SK-N-SH (cell line): ENCODE measurements at regions not wholly inside any gene's neighbourhood (a gene's known extent, or its start where the extent isn't known, plus 50 kb on each side); places are given as distances from the start of the nearest gene placed in this dataset.

Source experiments
- CTCF ChIA-PET: fragments of 300-600, 350-600 bp; formaldehyde crosslinking; extraction: SDS; loops from one replicate; lab custom pipeline; 2021; lab: Yijun Ruan, JAX
- POLR2A ChIA-PET: fragments of 350-600 bp; sonication (Branson Sonifier 250); formaldehyde crosslinking; extraction: SDS; loops from one replicate; lab custom pipeline; 2020; ENCODE audit warnings: antibody characterized with exemption, inconsistent platforms; lab: Yijun Ruan, JAX
- DNase-seq: peaks from one replicate; pipeline ENCODE4 v3.0.0; 2012
- H2AFZ ChIP-seq: fragments of 200-600 bp; sonication (generic); 2 replicates; pipeline ENCODE4 v1.8.1; 2016; ENCODE audit warnings: antibody characterized with exemption, mild to moderate bottlenecking, low read depth
- H3F3A ChIP-seq: fragments of 200-600 bp; sonication (generic); replicated peaks from 2 replicates; pipeline ENCODE3; 2016; ENCODE audit warnings: antibody characterized with exemption, mild to moderate bottlenecking; ENCODE audit not compliant: insufficient read depth
- H3K27ac ChIP-seq, 2 experiments: fragments of 200-500 bp in 1 of 2; fragments of 200-600 bp in 1 of 2; sonication (Bioruptor generic) in 1 of 2; sonication (generic), shearing (Covaris generic) in 1 of 2; 2 replicates each; pipeline versions ENCODE4 v1.5.1 to v1.6.1; 2014 to 2016; ENCODE audit warnings: low read depth in 2 of 2, inconsistent platforms in 1 of 2, low read length in 1 of 2, mild to moderate bottlenecking in 1 of 2, mixed read lengths in 1 of 2
- H3K27me3 ChIP-seq: fragments of 200-600 bp; sonication (generic), shearing (Covaris generic); 2 replicates; pipeline ENCODE4 v1.6.1; 2016; ENCODE audit warnings: mixed run types; ENCODE audit not compliant: insufficient read depth
- H3K36me3 ChIP-seq, 2 experiments: fragments of 200-500 bp in 1 of 2; fragments of 200-600 bp in 1 of 2; sonication (Bioruptor generic) in 1 of 2; sonication (generic) in 1 of 2; replicated peaks in 1 of 2; 2 replicates each; pipeline versions ENCODE3 to v1.5.1; 2014 to 2016; ENCODE audit warnings: low read length in 1 of 2, mild to moderate bottlenecking in 1 of 2; ENCODE audit not compliant: insufficient read depth in 2 of 2, control insufficient read depth in 1 of 2
- H3K4me1 ChIP-seq, 2 experiments: fragments of 200-500 bp in 1 of 2; fragments of 200-600 bp in 1 of 2; sonication (Bioruptor generic) in 1 of 2; sonication (generic), shearing (Covaris generic) in 1 of 2; 2 replicates each; pipeline versions ENCODE4 v1.5.1 to v1.6.1; 2014 to 2016; ENCODE audit warnings: low read depth in 1 of 2, low read length in 1 of 2, mixed run types in 1 of 2; ENCODE audit not compliant: insufficient read depth in 2 of 2, control insufficient read depth in 1 of 2
- H3K4me2 ChIP-seq: fragments of 200-600 bp; sonication (generic), shearing (Covaris generic); 2 replicates; pipeline ENCODE4 v1.6.1; 2017; ENCODE audit warnings: mixed run types
- H3K4me3 ChIP-seq, 2 experiments: fragments of 200-500 bp in 1 of 2; fragments of 200-600 bp in 1 of 2; sonication (Bioruptor generic) in 1 of 2; sonication (generic), shearing (Covaris generic) in 1 of 2; 2 replicates each; pipeline versions ENCODE4 v1.5.1 to v1.8.1; 2014 to 2016; ENCODE audit warnings: low read depth in 2 of 2, inconsistent platforms in 1 of 2, low read length in 1 of 2, mild to moderate bottlenecking in 1 of 2, mixed read lengths in 1 of 2, moderate library complexity in 1 of 2
- H3K79me2 ChIP-seq: fragments of 200-600 bp; sonication (generic); 2 replicates; pipeline ENCODE4 v1.8.1; 2017; ENCODE audit warnings: mild to moderate bottlenecking; ENCODE audit not compliant: insufficient read depth
- H3K9ac ChIP-seq: fragments of 200-600 bp; sonication (generic); 2 replicates; pipeline ENCODE4 v1.6.1; 2017; ENCODE audit warnings: mixed run types
- H3K9me2 ChIP-seq: fragments of 200-600 bp; sonication (generic); 2 replicates; pipeline ENCODE4 v1.6.1; 2017; ENCODE audit warnings: mixed run types
- H3K9me3 ChIP-seq: fragments of 200-600 bp; sonication (generic); 2 replicates; pipeline ENCODE4 v1.6.1; 2017; ENCODE audit warnings: mixed run types, mild to moderate bottlenecking, moderate library complexity
- H4K20me1 ChIP-seq: fragments of 200-600 bp; sonication (generic); 2 replicates; pipeline ENCODE4 v1.6.1; 2017; ENCODE audit warnings: mild to moderate bottlenecking, mixed run types; ENCODE audit not compliant: insufficient read depth
- ELF1 ChIP-seq: IDR thresholded peaks from 2 replicates; pipeline ENCODE4 v1.4.0; 2012
- EZH2phosphoT487 ChIP-seq: fragments of 200-600 bp; sonication (generic); IDR thresholded peaks from 2 replicates; pipeline ENCODE4 v1.6.1; 2017; ENCODE audit warnings: low read depth, mixed run types, mild to moderate bottlenecking, antibody characterized with exemption, moderate library complexity, borderline replicate concordance
- FOSL2 ChIP-seq: IDR thresholded peaks from 2 replicates; pipeline ENCODE4 v1.4.0; 2012; ENCODE audit warnings: low read depth, mild to moderate bottlenecking, moderate library complexity, borderline replicate concordance
- FOXJ3 ChIP-seq: sonication (generic); formaldehyde crosslinking; IDR thresholded peaks from 2 replicates; pipeline ENCODE4 v1.5.1; 2020; ENCODE audit warnings: mild to moderate bottlenecking, missing genetic modification reagents
- GABPA ChIP-seq: IDR thresholded peaks from 2 replicates; pipeline ENCODE4 v1.4.0; 2012; ENCODE audit warnings: low read depth, mild to moderate bottlenecking
- GATA2 ChIP-seq: sonication (generic); formaldehyde crosslinking; IDR thresholded peaks from 2 replicates; pipeline ENCODE4 v1.5.0; 2020; ENCODE audit warnings: mild to moderate bottlenecking, missing genetic modification reagents
- MEF2A ChIP-seq: IDR thresholded peaks from 2 replicates; pipeline ENCODE4 v1.4.0; 2012; ENCODE audit warnings: low read depth, borderline replicate concordance
- MXI1 ChIP-seq: IDR thresholded peaks from 2 replicates; pipeline ENCODE4 v1.6.1; 2012; ENCODE audit warnings: mild to moderate bottlenecking, low read depth, low read length, improper control_type of control experiment
- NFIC ChIP-seq: IDR thresholded peaks from 2 replicates; pipeline ENCODE4 v1.4.0; 2012; ENCODE audit warnings: borderline replicate concordance
- NRF1 ChIP-seq: IDR thresholded peaks from 2 replicates; pipeline ENCODE4 v1.6.1; 2012; ENCODE audit warnings: low read depth, mild to moderate bottlenecking, low read length
- POLR2AphosphoS5 ChIP-seq: IDR thresholded peaks from 2 replicates; pipeline ENCODE4 v1.6.1; 2012; ENCODE audit warnings: low read depth, low read length
- RAD21 ChIP-seq: IDR thresholded peaks from 2 replicates; pipeline ENCODE4 v1.6.1; 2012; ENCODE audit warnings: mild to moderate bottlenecking, low read length
- SIN3A ChIP-seq: IDR thresholded peaks from 2 replicates; pipeline ENCODE4 v1.6.1; 2012; ENCODE audit warnings: low read depth, mild to moderate bottlenecking, low read length, moderate library complexity, borderline replicate concordance
- TAF1 ChIP-seq: IDR thresholded peaks from 2 replicates; pipeline ENCODE4 v1.6.1; 2012; ENCODE audit warnings: low read depth, mild to moderate bottlenecking, low read length, moderate library complexity, borderline replicate concordance
- TCF12 ChIP-seq: IDR thresholded peaks from 2 replicates; pipeline ENCODE4 v1.4.0; 2012
- TEAD4 ChIP-seq: IDR thresholded peaks from 2 replicates; pipeline ENCODE4 v1.4.0; 2012; ENCODE audit warnings: mild to moderate bottlenecking, borderline replicate concordance; ENCODE audit not compliant: insufficient read depth
- WGBS: methylation state at CpG from one replicate; pipeline ENCODE4 v1.1.6; 2017; ENCODE audit warnings: low lambda C conversion rate; 5-methylcytosine and 5-hydroxymethylcytosine counted together
- TF ChIP-seq, protein P1 (sequence below): IDR thresholded peaks from 2 replicates; pipeline ENCODE4 v1.4.0; 2012; ENCODE audit warnings: low read depth
- TF ChIP-seq, protein P2 (sequence below): IDR thresholded peaks from 2 replicates; pipeline ENCODE4 v1.4.0; 2012; ENCODE audit warnings: low read depth, borderline replicate concordance
- TF ChIP-seq, protein P3 (sequence below): fragments of 150-350 bp; IDR thresholded peaks from 2 replicates; pipeline ENCODE4 v1.6.1; 2016; ENCODE audit warnings: mild to moderate bottlenecking, low read depth, low read length
- TF ChIP-seq, protein P4 (sequence below): IDR thresholded peaks from 2 replicates; pipeline ENCODE4; 2012

DNA sequence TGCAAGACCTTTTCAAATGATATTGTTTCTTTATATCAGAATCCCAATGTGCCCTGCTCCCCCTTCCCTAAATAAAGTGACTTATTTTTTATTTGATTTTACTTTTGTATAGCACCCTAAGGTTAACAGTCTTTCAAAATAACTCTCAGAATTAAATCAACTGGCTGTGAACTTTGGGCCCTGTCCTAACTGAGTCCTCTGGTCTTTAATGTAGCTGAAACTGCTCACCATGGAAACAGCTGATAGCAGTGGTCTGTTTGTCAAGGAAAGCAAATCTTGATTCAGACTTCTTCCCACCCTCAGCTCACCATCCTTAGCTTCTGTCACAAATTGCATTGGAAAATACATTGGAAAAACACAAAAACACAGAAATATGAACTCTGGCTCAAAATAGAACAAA lies 105.2 kb upstream of the PRPS1L1 start:
- CTCF ChIA-PET, result interaction anchor here (0.6 to 1.1 kb wide), 2 partner anchors 174 to 363 kb away, joined by 3 to 4 read pairs; no protein-coding TSS in a partner anchor
- H4K20me1 ChIP-seq, result no peaks in the 10 kb centered on the region
- no peaks in the 10 kb centered on the region; the same call in 1 of the 2 replicates for H3K27me3 ChIP-seq
- no peaks in the 10 kb centered on the region for H3K36me3 ChIP-seq
- H3K4me1 ChIP-seq, result no peaks in the 10 kb centered on the region; a peak in 1 of 4 replicates
- no peak overlapping the region for H3K4me2 ChIP-seq
- TF ChIP-seq MXI1 (no peak), GATA2 (no peak)
- H3K79me2 ChIP-seq, result no peaks in the 10 kb centered on the region
- DNase-seq, result no peak
- H3K9me3 ChIP-seq, result no peaks in the 10 kb centered on the region
- no peak overlapping the region for H2AFZ ChIP-seq
- H3K9ac ChIP-seq, result no peak overlapping the region
- H3F3A ChIP-seq, result no peaks in the 10 kb centered on the region
- H3K4me3 ChIP-seq, result no peak overlapping the region
- no peaks in the 10 kb centered on the region for H3K9me2 ChIP-seq
- no peak overlapping the region for H3K27ac ChIP-seq
- POLR2A ChIA-PET, result no interaction called here

DNA sequence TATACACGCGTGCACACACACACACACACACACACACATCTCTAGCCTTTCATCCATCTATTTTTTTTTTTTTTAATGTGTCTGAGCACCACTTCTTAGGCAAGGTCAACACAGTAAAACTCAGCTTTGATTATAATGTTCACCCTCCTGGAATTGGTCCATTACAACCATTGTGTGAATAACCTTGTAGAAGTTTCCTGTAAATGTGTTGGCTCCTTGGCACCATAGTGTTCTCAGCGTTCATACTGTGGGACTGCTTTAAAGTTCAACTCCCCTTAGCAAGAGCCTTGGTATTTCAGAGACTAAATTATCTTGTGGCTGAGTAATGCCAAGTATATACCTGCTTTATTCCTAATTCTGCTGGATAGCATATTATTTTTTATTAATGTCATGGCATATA lies 106.3 kb upstream of the PRPS1L1 start:
- WGBS, result 8% methylated on average over 3 of the region's 3 CpGs
- Histone ChIP-seq H3K4me3 (no peak overlapping the region), H3K9ac (no peak overlapping the region), H3K9me3 (no peaks in the 10 kb centered on the region), H3K36me3 (no peaks in the 10 kb centered on the region), H3K4me1 (no peaks in the 10 kb centered on the region; a peak in 1 of 4 replicates), H3K79me2 (no peaks in the 10 kb centered on the region), H3K4me2 (no peak overlapping the region)
- POLR2A ChIA-PET, result no interaction called here
- no peak for TF ChIP-seq RAD21
- no peak for TF ChIP-seq FOXJ3 (CRISPR knock-in tag)
- no peak for TF ChIP-seq SIN3A
- TF ChIP-seq GABPA, result no peak
- TF ChIP-seq POLR2AphosphoS5, result no peak
- no peak for TF ChIP-seq TCF12
- TF ChIP-seq NFIC, result no peak
- TF ChIP-seq TEAD4, result no peak
- no peak for TF ChIP-seq GATA2
- TF ChIP-seq ELF1, result no peak
- TF ChIP-seq, protein P1, sequence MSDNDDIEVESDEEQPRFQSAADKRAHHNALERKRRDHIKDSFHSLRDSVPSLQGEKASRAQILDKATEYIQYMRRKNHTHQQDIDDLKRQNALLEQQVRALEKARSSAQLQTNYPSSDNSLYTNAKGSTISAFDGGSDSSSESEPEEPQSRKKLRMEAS, result no peak
- TF ChIP-seq, protein P2, sequence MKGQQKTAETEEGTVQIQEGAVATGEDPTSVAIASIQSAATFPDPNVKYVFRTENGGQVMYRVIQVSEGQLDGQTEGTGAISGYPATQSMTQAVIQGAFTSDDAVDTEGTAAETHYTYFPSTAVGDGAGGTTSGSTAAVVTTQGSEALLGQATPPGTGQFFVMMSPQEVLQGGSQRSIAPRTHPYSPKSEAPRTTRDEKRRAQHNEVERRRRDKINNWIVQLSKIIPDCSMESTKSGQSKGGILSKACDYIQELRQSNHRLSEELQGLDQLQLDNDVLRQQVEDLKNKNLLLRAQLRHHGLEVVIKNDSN, result no peak
- TF ChIP-seq NRF1, result no peak
- TF ChIP-seq EZH2phosphoT487, result no peak
- no peak for TF ChIP-seq FOSL2
- no peak for TF ChIP-seq MEF2A
- TF ChIP-seq, protein P3, sequence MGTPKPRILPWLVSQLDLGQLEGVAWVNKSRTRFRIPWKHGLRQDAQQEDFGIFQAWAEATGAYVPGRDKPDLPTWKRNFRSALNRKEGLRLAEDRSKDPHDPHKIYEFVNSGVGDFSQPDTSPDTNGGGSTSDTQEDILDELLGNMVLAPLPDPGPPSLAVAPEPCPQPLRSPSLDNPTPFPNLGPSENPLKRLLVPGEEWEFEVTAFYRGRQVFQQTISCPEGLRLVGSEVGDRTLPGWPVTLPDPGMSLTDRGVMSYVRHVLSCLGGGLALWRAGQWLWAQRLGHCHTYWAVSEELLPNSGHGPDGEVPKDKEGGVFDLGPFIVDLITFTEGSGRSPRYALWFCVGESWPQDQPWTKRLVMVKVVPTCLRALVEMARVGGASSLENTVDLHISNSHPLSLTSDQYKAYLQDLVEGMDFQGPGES, result no peak
- TF ChIP-seq, protein P4, sequence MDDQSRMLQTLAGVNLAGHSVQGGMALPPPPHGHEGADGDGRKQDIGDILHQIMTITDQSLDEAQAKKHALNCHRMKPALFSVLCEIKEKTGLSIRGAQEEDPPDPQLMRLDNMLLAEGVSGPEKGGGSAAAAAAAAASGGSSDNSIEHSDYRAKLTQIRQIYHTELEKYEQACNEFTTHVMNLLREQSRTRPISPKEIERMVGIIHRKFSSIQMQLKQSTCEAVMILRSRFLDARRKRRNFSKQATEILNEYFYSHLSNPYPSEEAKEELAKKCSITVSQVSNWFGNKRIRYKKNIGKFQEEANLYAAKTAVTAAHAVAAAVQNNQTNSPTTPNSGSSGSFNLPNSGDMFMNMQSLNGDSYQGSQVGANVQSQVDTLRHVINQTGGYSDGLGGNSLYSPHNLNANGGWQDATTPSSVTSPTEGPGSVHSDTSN, result no peak
- no peak for TF ChIP-seq TAF1
- TF ChIP-seq, all 33 proteins: peak for 0
- Histone ChIP-seq H4K20me1 (no peaks in the 10 kb centered on the region), H3K27ac (no peak overlapping the region), H2AFZ (no peak overlapping the region), H3F3A (no peaks in the 10 kb centered on the region), H3K9me2 (no peaks in the 10 kb centered on the region), H3K27me3 (no peaks in the 10 kb centered on the region; the same call in 1 of the 2 replicates)
- DNase-seq, result no peak
- CTCF ChIA-PET, result interaction anchor here (1.1 kb wide), 1 partner anchor 364 kb away, joined by 4 read pairs; no protein-coding TSS in a partner anchor
